GM18508 (cell line): ENCODE measurements at regions not wholly inside any gene's neighbourhood (a gene's known extent, or its start where the extent isn't known, plus 50 kb on each side); places are given as distances from the start of the nearest gene placed in this dataset.

Experiments used
- ATAC-seq: cut with Tn5 transposase; IDR thresholded peaks from one replicate; pipeline ENCODE4 v1.9.1; 2021; ENCODE audit warnings: moderate number of reproducible peaks; ENCODE audit not compliant: insufficient read depth, unreplicated experiment

- no peak for ATAC-seq
These were observed 1519.8 kb upstream of the CDH9 start for GRCh38 chr5:28558196-28558595.

DNA sequence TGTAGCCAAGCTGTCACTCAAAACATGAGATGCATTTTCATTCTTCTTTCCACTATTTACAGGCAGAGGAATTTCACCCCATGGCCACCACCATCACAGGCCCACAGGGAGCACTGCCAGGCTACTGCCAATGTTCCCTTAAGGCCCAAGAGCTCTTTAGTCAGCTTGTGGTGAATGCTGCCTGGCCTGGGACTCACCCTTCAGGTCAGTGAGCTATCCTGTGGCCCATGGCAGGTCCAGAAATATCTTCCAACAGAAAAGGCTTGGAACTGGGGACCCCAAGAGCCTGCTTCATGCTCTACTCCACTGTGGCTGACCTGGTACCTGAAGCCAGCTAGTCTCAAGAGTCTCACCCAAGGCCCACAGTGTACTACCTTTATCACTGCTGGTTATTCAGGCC is 1518.7 kb upstream of the CDH9 start:
- ATAC-seq: no peak

- ATAC-seq: no peak
These were observed 1511.2 kb upstream of the CDH9 start for GRCh38 chr5:28549588-28549987.

DNA sequence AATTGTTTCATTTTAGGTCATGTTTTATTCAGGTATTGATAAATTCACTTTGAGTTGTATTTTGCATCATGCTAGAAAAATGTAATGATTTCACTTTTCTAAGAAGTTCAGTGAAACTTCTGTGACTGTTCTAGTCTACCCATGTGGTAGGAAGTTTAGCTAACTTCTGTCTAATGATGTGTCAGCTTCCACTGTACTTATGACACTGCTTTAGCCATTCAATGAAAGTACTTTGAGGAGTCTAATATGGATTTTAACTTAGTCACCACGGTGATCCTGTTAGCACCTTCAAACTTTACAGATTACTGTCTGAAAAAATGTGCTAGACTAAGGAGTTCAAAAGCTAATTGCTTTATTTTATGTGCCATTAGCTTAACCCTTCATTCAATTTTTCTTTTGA is 1510.5 kb upstream of the CDH9 start:
- ATAC-seq: no peak

DNA sequence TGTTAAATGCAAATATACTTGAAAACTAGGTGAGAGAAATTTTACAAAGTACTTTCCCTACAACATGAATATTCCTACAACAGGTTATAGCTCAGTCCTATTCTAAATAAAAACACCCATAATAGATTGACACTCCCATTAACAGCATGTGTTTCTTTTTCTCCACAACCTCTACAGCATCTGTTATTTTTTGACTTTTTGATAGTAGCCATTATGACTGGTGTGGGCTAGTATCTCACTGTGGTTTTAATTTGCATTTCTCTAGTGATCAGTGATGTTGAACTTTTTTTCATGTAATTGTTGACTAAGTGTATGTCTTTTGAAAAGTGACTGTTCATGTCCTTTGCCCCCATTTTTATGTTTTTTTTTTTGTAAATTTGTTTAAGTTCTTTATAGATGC is 1506.1 kb upstream of the CDH9 start:
- ATAC-seq: no peak

GRCh38 chr5:28543473-28544098 is 1505.2 kb upstream of the CDH9 start:
- no peak for ATAC-seq

GRCh38 chr5:28542987-28543386 is 1504.6 kb upstream of the CDH9 start:
- ATAC-seq: no peak

DNA sequence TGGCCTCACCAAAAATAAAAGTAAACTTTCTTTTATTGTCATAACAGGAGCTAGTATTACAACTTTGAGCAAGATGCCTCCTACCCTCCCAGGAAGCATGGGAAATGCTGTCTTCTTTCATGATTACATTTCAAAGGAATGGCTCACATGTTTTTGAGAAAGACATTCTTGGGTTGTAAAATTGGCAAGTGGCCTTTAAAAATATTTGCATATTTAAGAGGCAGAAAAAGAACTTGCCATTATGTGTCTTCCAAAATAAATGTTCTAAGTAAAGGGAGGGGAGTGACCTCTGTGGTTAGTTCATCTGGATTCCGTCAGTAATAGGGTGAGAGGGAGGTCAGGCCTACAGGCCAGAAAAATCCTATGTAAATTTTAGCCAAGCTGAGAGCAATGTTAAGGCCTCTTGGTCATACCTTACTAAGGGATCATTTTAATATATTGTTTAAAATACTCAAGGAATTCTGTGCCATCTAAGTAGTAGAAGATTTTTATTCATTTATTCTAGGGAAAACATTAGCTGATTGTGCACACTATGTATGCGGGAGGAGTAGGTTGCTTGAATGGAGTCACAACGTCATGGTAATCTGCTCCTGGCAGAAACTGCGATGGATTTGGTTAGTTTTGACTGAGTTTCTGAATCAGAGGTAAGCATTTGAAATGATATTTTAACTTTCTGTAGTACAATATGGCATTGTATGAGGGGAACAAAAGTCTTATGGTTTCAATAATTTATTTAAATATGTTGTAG is 1485.7 kb upstream of the CDH9 start:
- no peak for ATAC-seq

- ATAC-seq: no peak
These were observed 1485.0 kb upstream of the CDH9 start for GRCh38 chr5:28523416-28523815.

DNA sequence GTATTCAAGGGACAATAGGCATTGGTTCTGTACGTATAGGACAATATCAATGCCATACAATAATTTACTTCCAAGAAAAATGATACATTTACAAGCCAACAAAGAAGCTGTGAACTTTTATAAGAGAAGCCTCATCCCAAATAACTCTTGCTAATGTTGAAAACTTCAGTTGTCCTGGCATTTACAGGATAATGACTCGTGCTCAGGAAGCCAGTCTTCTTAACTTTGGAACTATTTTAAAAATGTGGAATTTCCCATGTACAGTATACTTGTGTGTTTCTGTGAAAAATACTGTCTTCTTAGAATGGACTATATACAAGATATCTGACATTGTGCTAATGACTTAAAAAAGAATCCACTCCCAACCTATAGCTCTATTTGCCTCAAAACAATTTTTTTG is 1479.3 kb upstream of the CDH9 start:
- no peak for ATAC-seq

GRCh38 chr5:28516722-28517121 is 1478.3 kb upstream of the CDH9 start:
- ATAC-seq: no peak

- no peak for ATAC-seq
These were observed 1474.3 kb upstream of the CDH9 start for GRCh38 chr5:28512648-28513047.

DNA sequence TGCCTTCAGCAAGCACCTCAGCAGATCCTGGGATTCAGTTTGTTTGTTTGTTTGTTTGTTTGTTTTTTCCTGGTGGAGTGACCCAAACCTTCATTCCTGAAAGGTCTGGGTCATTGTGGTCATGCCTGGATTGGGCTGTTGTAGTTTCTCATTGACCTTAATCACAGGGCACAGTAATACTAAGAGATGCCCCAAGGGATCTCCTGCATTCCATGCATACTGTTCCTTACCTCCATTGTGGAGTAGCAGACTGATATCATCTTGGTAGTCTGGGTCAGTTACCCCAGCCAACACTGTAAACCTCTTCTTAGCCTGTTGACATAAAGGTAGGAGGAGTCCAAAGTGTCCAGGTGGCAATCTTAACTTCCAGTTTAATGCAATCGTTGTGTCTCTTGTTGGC is 1466.7 kb upstream of the CDH9 start:
- no peak for ATAC-seq

GRCh38 chr5:28500511-28500910 is 1462.1 kb upstream of the CDH9 start:
- no peak for ATAC-seq

- no peak for ATAC-seq
These were observed 1461.4 kb upstream of the CDH9 start for GRCh38 chr5:28499766-28500290.

DNA sequence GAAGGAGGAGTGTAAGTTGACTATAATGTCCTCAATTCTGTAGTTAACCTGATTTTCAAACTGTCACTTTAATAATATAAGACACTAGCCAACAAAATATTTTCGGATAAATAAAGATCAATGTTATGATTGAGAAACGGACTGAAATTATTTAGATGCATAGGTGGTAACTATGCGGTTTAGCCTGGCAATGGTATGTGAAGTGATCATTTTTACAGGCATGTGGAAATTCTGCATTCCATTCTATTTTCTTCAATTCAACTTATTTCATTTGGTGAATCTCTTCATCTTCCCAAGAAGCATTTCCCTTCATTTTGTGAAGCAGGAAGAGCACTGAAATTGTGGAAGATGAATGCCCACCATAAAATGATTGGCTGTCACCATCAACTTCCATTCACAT is 1457.5 kb upstream of the CDH9 start:
- ATAC-seq: no peak

GRCh38 chr5:28493456-28493855 is 1455.1 kb upstream of the CDH9 start:
- no peak for ATAC-seq

DNA sequence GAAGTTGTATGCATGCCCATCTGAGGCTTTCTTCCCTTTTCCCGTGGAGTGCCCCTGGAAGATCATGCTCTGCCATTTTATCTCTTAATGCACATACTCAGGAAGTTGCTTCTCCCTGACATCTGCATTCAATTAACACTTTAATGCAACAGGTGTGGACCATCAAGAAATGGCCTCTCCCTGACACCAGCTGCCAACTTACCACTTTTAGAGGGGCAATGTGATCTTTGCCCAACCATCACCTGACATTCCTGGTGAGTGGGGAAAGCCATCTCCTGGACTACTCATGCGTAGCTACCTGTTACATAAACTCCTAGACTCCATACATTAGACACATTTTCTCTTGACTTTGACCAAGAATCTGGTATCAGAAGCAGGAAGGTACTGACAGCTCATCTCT is 1450.4 kb upstream of the CDH9 start:
- ATAC-seq: no peak

DNA sequence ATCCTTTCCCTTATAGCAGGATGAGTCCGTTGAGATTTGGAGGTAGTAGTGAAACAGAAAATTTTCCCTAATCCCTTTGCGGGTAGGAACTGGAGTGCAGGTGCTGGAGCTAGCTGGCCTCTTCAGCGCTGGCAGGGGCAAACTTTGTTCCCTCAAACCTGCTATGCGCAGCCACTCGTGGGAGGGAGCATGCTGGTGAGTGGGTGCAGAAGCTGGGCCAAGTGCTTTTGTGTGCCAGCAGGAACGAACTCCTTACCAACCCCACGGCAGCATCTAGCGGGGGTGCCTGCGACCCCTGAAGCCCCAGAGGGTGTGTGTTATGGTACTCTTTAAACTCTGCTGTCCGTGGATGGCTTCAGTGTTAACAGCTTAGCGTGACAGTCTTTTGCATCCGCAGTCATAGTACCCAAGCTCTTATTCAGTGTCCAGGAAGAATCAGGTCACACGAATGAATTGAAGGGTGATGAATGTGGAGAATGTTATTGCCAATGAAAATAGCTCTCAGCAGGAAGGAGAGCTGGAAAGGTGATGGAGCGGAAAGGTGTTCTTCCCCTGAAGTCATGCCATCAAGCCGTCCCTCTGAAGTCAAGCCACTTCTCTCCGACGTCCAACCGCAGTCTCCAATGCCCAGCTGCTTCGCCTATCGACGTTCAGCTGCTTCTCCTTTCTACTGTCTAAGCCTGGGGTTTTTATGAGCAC is 1445.1 kb upstream of the CDH9 start:
- ATAC-seq: no peak

GRCh38 chr5:28473531-28474107 is 1435.2 kb upstream of the CDH9 start:
- no peak for ATAC-seq

DNA sequence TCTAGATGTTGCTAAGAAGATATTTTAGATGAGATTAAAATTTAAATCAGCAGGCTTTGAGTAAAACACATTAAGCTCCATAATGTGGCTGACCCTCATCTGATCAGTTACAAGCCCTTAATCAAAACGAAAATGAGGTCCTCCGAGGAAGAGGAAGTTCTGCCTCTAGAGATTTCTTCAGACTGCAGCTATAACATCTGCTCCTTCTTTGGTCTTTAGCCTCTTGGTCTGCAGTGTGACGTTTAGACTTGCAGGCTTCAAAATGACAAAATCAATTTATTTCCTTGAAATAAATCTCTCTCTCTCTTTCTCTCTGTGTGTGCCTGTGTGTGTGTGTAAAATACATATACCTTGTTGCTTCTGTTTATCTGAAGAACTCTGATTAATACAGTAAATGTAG is 1429.8 kb upstream of the CDH9 start:
- ATAC-seq: no peak
